NK-92 (cell line): ENCODE measurements at regions not wholly inside any gene's neighbourhood (a gene's known extent, or its start where the extent isn't known, plus 50 kb on each side); places are given as distances from the start of the nearest gene placed in this dataset.
"Not testable (repeated sequence)": the region's sequence is repeated elsewhere in the genome, so short reads cannot be mapped to it uniquely, and the experiment has no call there.

Source experiments
- DNase-seq: peaks from one replicate; lab custom pipeline; 2025; ENCODE audit not compliant: unreplicated experiment; lab: John Stamatoyannopoulos, UW

GRCh38 chr3:72536878-72537267, 311.4 kb downstream of the SHQ1 start:
- no peak for DNase-seq

- DNase-seq = no peak
These were observed 311.9 kb downstream of the SHQ1 start for GRCh38 chr3:72536206-72536877.

DNA sequence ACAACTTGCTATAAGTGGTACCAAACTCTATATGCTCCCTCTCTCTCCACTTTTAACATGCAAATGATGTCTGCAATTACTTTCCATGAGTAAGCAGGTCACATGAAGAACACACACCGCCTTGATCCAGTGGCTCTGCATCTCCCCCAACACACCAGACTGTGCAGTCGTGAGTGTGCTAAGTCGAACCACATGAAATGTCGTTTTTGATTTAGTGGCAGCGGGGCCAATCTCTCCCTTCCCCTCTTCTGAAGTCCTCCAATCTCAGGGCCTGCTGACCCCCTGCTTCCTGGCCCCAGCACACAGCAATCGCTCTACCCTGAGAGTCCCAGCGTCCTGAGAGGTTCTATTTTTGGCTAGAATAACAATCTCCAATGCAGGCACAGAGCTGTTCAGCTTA, 312.5 kb downstream of the SHQ1 start:
- DNase-seq = no peak

DNA sequence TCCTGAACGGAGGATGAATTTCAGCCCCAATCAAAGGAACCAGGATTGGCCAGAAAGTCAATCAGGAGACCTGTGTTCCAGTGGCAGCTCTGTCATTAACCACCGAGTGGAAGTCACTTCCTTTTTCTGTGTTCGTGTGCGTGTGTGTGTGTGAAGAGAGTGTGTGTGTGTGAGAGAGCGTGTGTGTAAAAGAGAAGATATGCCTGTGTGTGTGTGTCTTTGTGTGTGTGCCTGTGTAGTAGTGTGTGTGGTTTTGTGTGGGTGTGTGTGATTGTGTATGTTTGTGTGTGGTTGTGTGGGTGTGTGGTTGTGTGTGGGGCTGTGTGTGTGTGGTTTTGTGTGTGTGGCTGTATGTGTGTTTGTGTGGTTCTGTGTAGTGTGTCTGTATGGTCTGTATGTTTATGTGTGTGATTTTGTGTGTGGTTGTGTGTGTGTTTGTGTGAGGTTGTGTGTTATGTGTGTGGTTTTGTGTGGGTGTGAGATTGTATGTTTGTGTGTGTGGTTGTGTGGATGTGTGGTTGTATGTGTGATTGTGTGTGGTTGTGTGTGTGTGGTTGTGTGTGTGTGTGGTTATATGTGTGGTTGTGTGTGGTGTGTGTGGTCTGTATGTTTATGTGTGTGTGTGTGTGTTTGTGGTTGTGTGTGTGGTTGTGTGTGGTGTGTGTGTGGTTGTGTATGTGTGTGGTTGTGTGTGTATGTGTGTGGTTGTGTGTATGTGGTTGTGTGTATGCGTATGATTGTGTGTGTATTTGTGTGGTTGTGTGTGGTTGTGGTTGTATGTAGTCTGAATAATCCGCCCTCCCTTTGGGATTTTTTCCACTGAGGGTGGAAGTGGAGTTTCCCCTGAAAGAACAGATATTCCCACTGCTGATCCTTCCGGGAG, 314.4 kb downstream of the SHQ1 start:
- no peak for DNase-seq

DNA sequence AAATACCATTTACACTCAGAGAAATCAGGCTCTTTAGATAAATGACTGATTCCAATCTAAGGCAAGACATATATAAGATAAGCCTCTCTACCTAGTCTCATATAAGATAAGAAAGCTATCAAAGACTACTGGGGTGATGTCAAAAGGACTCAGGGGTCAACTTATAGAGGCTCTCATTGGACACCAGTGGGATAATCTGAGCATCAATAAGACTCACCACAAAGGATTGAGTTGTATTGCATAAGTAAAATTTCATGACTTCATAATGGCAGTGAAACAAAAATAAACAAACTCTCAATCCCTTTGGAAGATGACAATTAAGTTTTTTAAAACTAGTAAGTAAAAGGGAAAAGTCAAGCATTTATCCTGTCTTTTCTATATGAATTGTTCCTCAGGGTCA, 317.8 kb downstream of the SHQ1 start:
- DNase-seq = no peak

- DNase-seq = no peak
These were observed 319.2 kb downstream of the SHQ1 start for GRCh38 chr3:72529081-72529480.

DNA sequence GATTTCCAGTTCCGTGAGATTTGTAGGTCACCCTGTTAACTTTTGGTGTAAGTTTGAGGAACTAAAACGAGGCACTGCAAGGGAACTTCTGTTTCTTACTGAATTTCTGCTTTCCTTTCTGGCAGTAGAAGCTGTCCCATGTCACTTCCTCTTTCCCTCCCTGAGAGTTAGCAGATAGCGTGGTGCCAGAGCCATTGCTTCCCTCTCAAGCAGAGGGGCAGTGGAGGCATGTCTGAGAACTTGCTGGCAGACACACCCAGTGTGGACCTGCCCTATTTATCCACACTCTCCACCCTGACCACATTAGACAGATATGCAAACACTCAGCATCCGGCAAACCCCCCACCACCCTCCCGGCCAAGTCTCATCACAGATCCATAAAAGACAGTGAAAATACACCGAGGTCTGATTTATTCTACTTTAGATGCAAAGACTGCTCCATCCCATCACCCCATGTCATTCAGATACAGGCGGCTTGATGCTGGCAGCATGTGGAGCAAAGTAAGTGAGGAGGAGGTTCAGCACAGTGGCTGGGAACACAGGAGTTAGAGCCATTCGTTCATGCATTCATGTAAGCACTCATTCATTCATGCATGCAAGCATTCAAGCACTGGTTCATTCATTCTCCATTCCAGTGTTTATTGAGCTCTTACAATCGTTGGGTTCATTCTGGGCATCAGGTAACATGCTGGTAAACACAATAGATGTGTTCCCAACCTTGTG, 324.7 kb downstream of the SHQ1 start:
- no peak for DNase-seq

DNA sequence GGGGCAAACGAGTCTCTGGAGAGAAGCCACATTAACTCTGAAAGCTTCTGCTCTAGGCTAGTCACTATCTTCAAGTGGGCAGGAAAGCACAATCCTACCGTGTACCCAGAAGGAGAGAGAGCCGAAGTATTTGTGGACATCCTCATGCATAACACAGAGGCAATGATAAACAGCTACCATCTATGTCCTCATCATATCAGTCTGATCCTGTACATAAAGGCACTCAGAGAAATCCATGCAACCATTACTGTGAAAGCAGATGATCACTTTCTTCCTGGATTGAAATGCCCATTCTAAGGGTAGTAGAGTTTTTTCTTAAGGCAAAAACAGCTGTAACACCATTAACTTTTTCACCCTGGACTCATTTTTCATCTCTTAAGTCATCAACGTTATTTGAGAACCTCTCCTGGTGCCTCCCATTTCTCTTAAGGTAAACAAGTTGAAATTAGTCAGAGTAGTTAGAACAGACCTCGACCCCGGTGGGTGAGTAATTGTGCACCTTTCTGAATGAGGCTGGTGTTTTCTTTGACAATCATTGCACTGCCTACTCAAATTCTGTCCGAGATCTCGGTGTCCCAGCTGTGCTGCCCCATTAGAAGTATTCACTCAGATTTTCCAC, 327.4 kb downstream of the SHQ1 start:
- no peak for DNase-seq

- DNase-seq = no peak
These were observed 328.2 kb downstream of the SHQ1 start for GRCh38 chr3:72519946-72520604.

- no peak for DNase-seq
These were observed 330.3 kb downstream of the SHQ1 start for GRCh38 chr3:72517921-72518424.

GRCh38 chr3:72517336-72517735, 330.9 kb downstream of the SHQ1 start:
- DNase-seq = no peak

GRCh38 chr3:72516361-72516760, 331.9 kb downstream of the SHQ1 start:
- no peak for DNase-seq

DNA sequence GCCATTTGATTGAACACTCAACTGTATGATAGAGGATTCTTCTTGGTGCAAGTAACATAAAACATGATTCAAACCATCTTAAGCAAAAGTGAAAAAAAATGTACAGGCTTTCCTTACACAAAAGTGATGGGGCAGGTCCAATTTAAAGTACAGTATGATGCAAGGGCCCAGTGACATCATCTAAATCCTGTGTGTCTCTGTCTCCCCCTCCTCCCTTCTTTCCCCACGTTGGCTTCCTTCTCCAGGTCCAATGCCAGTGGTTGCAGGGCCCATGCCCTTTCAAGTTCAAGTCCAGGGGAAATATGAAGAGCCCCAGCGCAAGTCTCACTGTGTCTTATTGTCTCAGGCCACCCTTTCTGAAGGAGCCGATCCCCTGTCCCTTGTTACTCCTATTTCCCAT, 332.3 kb downstream of the SHQ1 start:
- DNase-seq = no peak

GRCh38 chr3:72515281-72515680, 333.0 kb downstream of the SHQ1 start:
- no peak for DNase-seq

- no peak for DNase-seq
These were observed 338.0 kb downstream of the SHQ1 start for GRCh38 chr3:72510247-72510646.

DNA sequence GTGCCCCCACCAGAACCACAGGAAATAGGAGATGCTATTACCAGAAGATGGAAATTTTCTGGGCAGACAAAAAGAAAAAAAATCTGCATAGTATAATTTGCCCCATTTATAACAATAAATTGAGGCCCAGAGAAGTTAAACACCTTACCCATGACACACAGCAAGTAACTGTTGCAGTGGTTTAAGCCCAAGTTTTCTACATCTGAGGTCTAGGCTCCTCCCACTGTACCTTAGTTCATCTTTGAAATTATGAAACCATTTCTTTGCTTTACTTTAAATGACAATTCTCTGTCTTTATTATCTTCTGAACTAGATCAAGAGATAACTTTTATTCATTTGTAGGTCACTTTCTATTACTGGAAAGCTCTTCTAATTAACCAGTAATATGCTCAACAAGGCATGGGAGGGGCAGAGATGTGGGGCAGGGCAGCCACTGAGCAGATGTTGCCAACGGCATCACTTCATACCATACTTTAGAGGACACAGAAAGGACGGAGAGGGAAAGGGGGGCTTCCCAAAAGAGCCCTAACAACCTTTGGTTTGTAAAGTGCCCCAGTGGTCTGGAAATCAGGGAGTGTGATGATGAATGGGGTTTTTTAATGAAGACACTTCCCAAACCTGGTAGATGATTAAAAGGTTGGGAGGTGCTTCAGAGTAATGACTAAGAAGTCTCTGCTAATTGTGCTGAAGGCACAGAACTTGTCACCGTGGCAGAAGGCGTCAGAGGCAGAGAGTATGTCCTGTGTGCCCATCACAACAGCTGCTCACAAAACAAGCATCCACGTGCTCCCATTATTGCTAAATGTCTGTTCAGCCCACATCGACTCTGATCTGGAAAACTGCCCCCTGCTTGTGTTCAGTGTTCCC, 342.5 kb downstream of the SHQ1 start:
- no peak for DNase-seq

GRCh38 chr3:72497501-72497900, 350.7 kb downstream of the SHQ1 start:
- DNase-seq = not testable (repeated sequence)

DNA sequence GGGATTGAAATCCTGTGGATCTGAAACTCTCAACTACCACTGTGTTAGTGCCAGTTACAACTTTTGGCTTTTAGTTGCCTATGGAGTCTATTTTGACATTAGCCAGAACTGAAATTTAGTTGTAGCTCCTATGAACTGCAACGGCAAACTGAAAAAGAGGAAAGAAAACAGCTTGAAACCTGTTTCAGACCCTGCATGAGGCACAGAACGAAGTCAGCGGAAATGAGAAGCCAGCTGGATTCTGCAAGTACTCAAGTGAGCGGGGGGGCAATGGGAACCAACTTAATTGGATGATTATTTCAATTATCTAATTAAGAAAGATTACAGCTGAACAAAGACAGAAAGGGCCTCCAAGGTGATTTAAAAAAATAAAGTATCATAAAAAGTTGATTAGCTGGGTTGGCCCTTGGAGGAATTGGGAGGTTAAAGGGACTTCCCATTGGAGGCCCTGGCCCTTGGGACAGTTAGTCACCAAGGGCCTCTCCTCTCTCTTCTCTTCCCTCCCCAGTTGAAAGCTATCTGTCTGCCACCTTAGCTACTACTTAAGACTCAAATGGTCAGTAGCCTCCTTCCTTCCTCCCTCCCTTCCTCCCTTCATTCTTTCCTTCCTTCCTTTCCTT, 352.1 kb downstream of the SHQ1 start:
- no peak for DNase-seq

- no peak for DNase-seq
These were observed 353.6 kb downstream of the SHQ1 start for GRCh38 chr3:72494626-72495025.
